ENCODE measurements at regions not wholly inside any gene's neighbourhood (a gene's known extent, or its start where the extent isn't known, plus 50 kb on each side); places are given as distances from the start of the nearest gene placed in this dataset.

- TF ChIP-seq FOXS1 (CRISPR knock-in tag; IDR thresholded peaks at IDR 0.05) = no peak
- no peak for TF ChIP-seq MAFK (IDR thresholded peaks at IDR 0.05; ENCODE audit: partially characterized antibody)
- TF ChIP-seq PHF8 (IDR thresholded peaks at IDR 0.05; ENCODE audit: borderline replicate concordance, low read depth) = no peak
- no peak for TF ChIP-seq NFE2L2 (conservative IDR thresholded peaks at IDR 0.05; ENCODE audit: low read length)
- no peak for TF ChIP-seq CHD2 (IDR thresholded peaks at IDR 0.05; ENCODE audit: low read length, partially characterized antibody)
- no peak for TF ChIP-seq NPAS2 (CRISPR knock-in tag; IDR thresholded peaks at IDR 0.05; ENCODE audit: borderline replicate concordance)
- no peak for TF ChIP-seq SREBF2 (IDR thresholded peaks at IDR 0.05)
- TF ChIP-seq REST (IDR thresholded peaks at IDR 0.05) = no peak
- TF ChIP-seq RARB (CRISPR knock-in tag; IDR thresholded peaks at IDR 0.05) = no peak
- TF ChIP-seq CEBPB (IDR thresholded peaks at IDR 0.05) = no peak
- no peak for TF ChIP-seq ZSCAN20 (CRISPR knock-in tag; IDR thresholded peaks at IDR 0.05)
- no peak for TF ChIP-seq RNF2 (IDR thresholded peaks at IDR 0.05; ENCODE audit: borderline replicate concordance, low read depth)
- TF ChIP-seq TP53 (CRISPR knock-in tag; IDR thresholded peaks at IDR 0.05) = no peak
- no peak for TF ChIP-seq MAZ (IDR thresholded peaks at IDR 0.05; ENCODE audit: borderline replicate concordance, low read depth, low read length)
- no peak for TF ChIP-seq EHMT2 (IDR thresholded peaks at IDR 0.05; ENCODE audit: low read depth)
- no peak for DNase-seq (ENCODE audit: low read depth in 1 of 2, low spot score in 1 of 2)
- no peak for FAIRE-seq
- H3K4me1 ChIP-seq = peaks cover 13% of the 10 kb centered on the region; the same call in 2 of the 3 replicates
- no peaks in the 10 kb centered on the region for H3K9me3 ChIP-seq
- H3K4me2 ChIP-seq = no peak overlapping the region
- no peak for ATAC-seq
- H3K4me3 ChIP-seq = no peak overlapping the region
- no peak overlapping the region for H3K27ac ChIP-seq
- ChIA-PET POLR2A (no interaction called here), CTCF (no interaction called here)
These were observed 133.5 kb upstream of the KL start for GRCh38 chr13:32882691-32883090.

GRCh38 chr13:32883474-32883873 lies 132.7 kb upstream of the KL start:
- POLR2A ChIA-PET = no interaction called here
- Histone ChIP-seq H3K4me3 (no peak overlapping the region), H3K4me2 (no peak overlapping the region), H3K27ac (no peak overlapping the region), H3K4me1 (peaks cover 7% of the 10 kb centered on the region; the same call in 2 of the 3 replicates), H3K9me3 (no peaks in the 10 kb centered on the region)
- ATAC-seq (no peak), DNase-seq (ENCODE audit: low read depth in 1 of 2, low spot score in 1 of 2) (no peak), FAIRE-seq (no peak)
- TF ChIP-seq CEBPB (IDR thresholded peaks at IDR 0.05) (no peak), JUN (IDR thresholded peaks at IDR 0.05) (no peak)
- CTCF ChIA-PET = interaction anchor here (0.6 kb wide), 1 partner anchor 10 kb away, joined by 3 read pairs; no protein-coding TSS in a partner anchor
- WGBS (ENCODE audit: missing lambda C conversion rate) = 69% methylated on average over 2 of the region's 2 CpGs

DNA sequence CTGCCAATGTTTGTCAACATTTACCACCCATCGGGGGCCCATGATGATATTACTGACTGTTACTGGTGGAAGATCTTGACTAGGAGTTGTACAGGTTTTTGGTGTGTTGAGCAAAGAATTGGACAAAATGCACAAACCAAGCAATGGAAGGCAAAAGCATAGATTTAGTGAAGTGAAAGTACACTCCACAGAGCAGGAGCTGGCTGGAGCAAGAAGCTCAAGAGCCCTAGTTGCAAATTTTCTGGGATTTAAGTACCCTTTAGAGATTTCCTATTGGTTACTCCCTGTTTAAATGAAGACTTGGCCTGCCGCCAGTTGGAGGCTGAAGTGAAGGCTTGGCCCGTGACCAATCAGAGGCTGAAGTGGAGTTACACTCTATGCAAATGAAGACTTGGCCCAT lies 128.6 kb upstream of the KL start:
- CTCF ChIA-PET = no interaction called here
- ATAC-seq (no peak), DNase-seq (ENCODE audit: low read depth in 1 of 2, low spot score in 1 of 2) (no peak)

More for the DNA sequence above, 128.6 kb upstream of the KL start:
- no peaks in the 10 kb centered on the region for H3K4me1 ChIP-seq
- no peak overlapping the region for H3K27ac ChIP-seq
- TF ChIP-seq CBX8 (IDR thresholded peaks at IDR 0.05) (no peak), HMGXB4 (CRISPR knock-in tag; IDR thresholded peaks at IDR 0.05; ENCODE audit: borderline replicate concordance) (no peak), CBX2 (IDR thresholded peaks at IDR 0.05; ENCODE audit: borderline replicate concordance, low read depth) (no peak), CEBPB (IDR thresholded peaks at IDR 0.05) (no peak), POLR2A (IDR thresholded peaks at IDR 0.05; ENCODE audit: low read length) (no peak)
- TF ChIP-seq, protein P1, sequence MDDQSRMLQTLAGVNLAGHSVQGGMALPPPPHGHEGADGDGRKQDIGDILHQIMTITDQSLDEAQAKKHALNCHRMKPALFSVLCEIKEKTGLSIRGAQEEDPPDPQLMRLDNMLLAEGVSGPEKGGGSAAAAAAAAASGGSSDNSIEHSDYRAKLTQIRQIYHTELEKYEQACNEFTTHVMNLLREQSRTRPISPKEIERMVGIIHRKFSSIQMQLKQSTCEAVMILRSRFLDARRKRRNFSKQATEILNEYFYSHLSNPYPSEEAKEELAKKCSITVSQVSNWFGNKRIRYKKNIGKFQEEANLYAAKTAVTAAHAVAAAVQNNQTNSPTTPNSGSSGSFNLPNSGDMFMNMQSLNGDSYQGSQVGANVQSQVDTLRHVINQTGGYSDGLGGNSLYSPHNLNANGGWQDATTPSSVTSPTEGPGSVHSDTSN (IDR thresholded peaks at IDR 0.05) = no peak
- no peak overlapping the region for H3K4me2 ChIP-seq
- FAIRE-seq = no peak
- H3K4me3 ChIP-seq = no peak overlapping the region
- WGBS (ENCODE audit: missing lambda C conversion rate) = 40% methylated on average over 3 of the region's 3 CpGs
- POLR2A ChIA-PET = no interaction called here
- H3K9me3 ChIP-seq = no peaks in the 10 kb centered on the region
